Smooth muscle cell (in vitro differentiated cells): ENCODE measurements at regions not wholly inside any gene's neighbourhood (a gene's known extent, or its start where the extent isn't known, plus 50 kb on each side); places are given as distances from the start of the nearest gene placed in this dataset.

Experiments
- DNase-seq: peaks from one replicate; lab custom pipeline; 2025; ENCODE audit not compliant: unreplicated experiment; lab: John Stamatoyannopoulos, UW
- H2AFZ ChIP-seq: fragments of 200-600 bp; sonication (generic); 2 replicates; pipeline ENCODE4 v1.6.0; 2016; ENCODE audit warnings: antibody characterized with exemption, low read depth, mild to moderate bottlenecking
- H3F3A ChIP-seq: fragments of 200-600 bp; sonication (generic); 2 replicates; pipeline ENCODE4 v1.6.0; 2017; ENCODE audit warnings: antibody characterized with exemption, low read depth
- H3K27ac ChIP-seq: fragments of 200-600 bp; sonication (generic); 2 replicates; pipeline ENCODE4 v1.5.1; 2016; ENCODE audit warnings: low read depth, mild to moderate bottlenecking
- H3K27me3 ChIP-seq: fragments of 200-600 bp; sonication (generic); 2 replicates; pipeline ENCODE4 v1.6.1; 2016; ENCODE audit warnings: low read depth, mild to moderate bottlenecking
- H3K36me3 ChIP-seq: fragments of 200-600 bp; sonication (generic); 2 replicates; pipeline ENCODE4 v1.5.1; 2016; ENCODE audit warnings: low read depth
- H3K4me1 ChIP-seq: fragments of 200-600 bp; sonication (generic); 2 replicates; pipeline ENCODE4 v1.5.1; 2016; ENCODE audit warnings: low read depth
- H3K4me2 ChIP-seq: fragments of 200-600 bp; sonication (generic); 2 replicates; pipeline ENCODE4 v1.6.0; 2016; ENCODE audit warnings: mild to moderate bottlenecking
- H3K4me3 ChIP-seq: fragments of 200-600 bp; sonication (generic); 2 replicates; pipeline ENCODE4 v1.5.1; 2016; ENCODE audit warnings: mild to moderate bottlenecking
- H3K79me2 ChIP-seq: fragments of 200-600 bp; sonication (generic); 2 replicates; pipeline ENCODE4 v1.6.0; 2016; ENCODE audit warnings: low read depth, mild to moderate bottlenecking
- H3K9ac ChIP-seq: fragments of 200-600 bp; sonication (generic); 2 replicates; pipeline ENCODE4 v1.6.0; 2016; ENCODE audit warnings: low read depth
- H3K9me3 ChIP-seq: fragments of 200-600 bp; sonication (generic); replicated peaks from 2 replicates; pipeline ENCODE4 v1.5.1; 2016; ENCODE audit warnings: low read depth
- H4K20me1 ChIP-seq: fragments of 200-600 bp; sonication (generic); 2 replicates; pipeline ENCODE4 v1.6.0; 2016; ENCODE audit warnings: low read depth
- CTCF ChIP-seq: fragments of 200-600 bp; sonication (generic); IDR thresholded peaks from 2 replicates; pipeline ENCODE4 v1.5.1; 2017; ENCODE audit warnings: borderline replicate concordance, mild to moderate bottlenecking, antibody characterized with exemption; ENCODE audit not compliant: insufficient read depth, poor library complexity, severe bottlenecking
- WGBS: methylation state at CpG from one replicate; pipeline ENCODE4 v1.1.7; 2016; ENCODE audit warnings: low lambda C conversion rate; 5-methylcytosine and 5-hydroxymethylcytosine counted together

GRCh38 chr1:98406352-98407088 is 255.0 kb upstream of the SNX7 start:
- H3K4me3 ChIP-seq: no peak overlapping the region
- H4K20me1 ChIP-seq: no peaks in the 10 kb centered on the region
- WGBS: 97% methylated on average over 1 of the region's 1 CpG
- H3K4me1 ChIP-seq: no peaks in the 10 kb centered on the region
- H3K27me3 ChIP-seq: no peaks in the 10 kb centered on the region
- H3F3A ChIP-seq: no peaks in the 10 kb centered on the region
- H3K27ac ChIP-seq: peak overlapping the region; percentile 1
- H3K9me3 ChIP-seq: no peaks in the 10 kb centered on the region
- H3K4me2 ChIP-seq: no peak overlapping the region
- no peak overlapping the region for H3K9ac ChIP-seq
- DNase-seq: no peak
- TF ChIP-seq CTCF: no peak
- H3K79me2 ChIP-seq: no peaks in the 10 kb centered on the region
- no peaks in the 10 kb centered on the region for H3K36me3 ChIP-seq
- peak overlapping the region; percentile 97 for H2AFZ ChIP-seq

- H3K9ac ChIP-seq: peak overlapping the region; percentile 15
- no peaks in the 10 kb centered on the region for H3K4me1 ChIP-seq
- no peak for DNase-seq
- H3K36me3 ChIP-seq: no peaks in the 10 kb centered on the region
- TF ChIP-seq CTCF: no peak
- no peaks in the 10 kb centered on the region for H3K27me3 ChIP-seq
- H3K4me2 ChIP-seq: peak overlapping the region; percentile 67
- H3K9me3 ChIP-seq: no peaks in the 10 kb centered on the region
- peak overlapping the region; percentile 97 for H2AFZ ChIP-seq
- no peaks in the 10 kb centered on the region for H3F3A ChIP-seq
- H3K4me3 ChIP-seq: no peak overlapping the region
- WGBS: 34% methylated on average over 3 of the region's 3 CpGs
- H3K27ac ChIP-seq: peak overlapping the region; percentile 1
- H4K20me1 ChIP-seq: no peaks in the 10 kb centered on the region
- H3K79me2 ChIP-seq: no peaks in the 10 kb centered on the region
Observed at GRCh38 chr1:98405581-98406074, 255.9 kb upstream of the SNX7 start.

GRCh38 chr1:98404866-98405265 is 256.7 kb upstream of the SNX7 start:
- no peak overlapping the region for H2AFZ ChIP-seq
- no peak overlapping the region for H3K4me2 ChIP-seq
- TF ChIP-seq CTCF: no peak
- no peaks in the 10 kb centered on the region for H3F3A ChIP-seq
- no peak overlapping the region for H3K9ac ChIP-seq
- 89% methylated on average over 2 of the region's 2 CpGs for WGBS
- H4K20me1 ChIP-seq: no peaks in the 10 kb centered on the region
- no peaks in the 10 kb centered on the region for H3K4me1 ChIP-seq
- H3K27ac ChIP-seq: no peak overlapping the region
- DNase-seq: no peak
- H3K27me3 ChIP-seq: no peaks in the 10 kb centered on the region
- no peaks in the 10 kb centered on the region for H3K9me3 ChIP-seq
- H3K4me3 ChIP-seq: no peak overlapping the region
- H3K36me3 ChIP-seq: no peaks in the 10 kb centered on the region
- H3K79me2 ChIP-seq: no peaks in the 10 kb centered on the region
